HepG2 (cell line): ENCODE measurements at regions not wholly inside any gene's neighbourhood (a gene's known extent, or its start where the extent isn't known, plus 50 kb on each side); places are given as distances from the start of the nearest gene placed in this dataset.
A peak's percentile ranks its signal among the peaks of the same experiment; 100 is the strongest.

Experiments
- ATAD3A ChIP-seq: sonication (generic); formaldehyde crosslinking; IDR thresholded peaks from 2 replicates; pipeline ENCODE4 v1.4.0; 2020; ENCODE audit warnings: missing genetic modification reagents
- ATF2 ChIP-seq: sonication (generic); formaldehyde crosslinking; IDR thresholded peaks from 2 replicates; pipeline ENCODE4 v1.4.0; 2020; ENCODE audit warnings: missing genetic modification reagents
- CERS6 ChIP-seq: sonication (generic); formaldehyde crosslinking; IDR thresholded peaks from 2 replicates; pipeline ENCODE4 v1.5.0; 2020; ENCODE audit warnings: missing genetic modification reagents
- HNRNPL ChIP-seq: fragments of 200-400 bp; formaldehyde crosslinking; IDR thresholded peaks from 2 replicates; pipeline ENCODE4 v1.6.1; 2017; ENCODE audit warnings: mild to moderate bottlenecking, low read depth, low read length
- JUN ChIP-seq: sonication (generic); formaldehyde crosslinking; IDR thresholded peaks from 2 replicates; pipeline ENCODE4 v1.4.0; 2020; ENCODE audit warnings: mild to moderate bottlenecking, missing genetic modification reagents
- MLX ChIP-seq: IDR thresholded peaks from 2 replicates; pipeline ENCODE4 v1.6.1; 2016
- MTF2 ChIP-seq: sonication (generic); formaldehyde crosslinking; IDR thresholded peaks from 2 replicates; pipeline ENCODE4 v1.5.0; 2020; ENCODE audit warnings: missing genetic modification reagents, borderline replicate concordance
- POGZ ChIP-seq: sonication (generic); formaldehyde crosslinking; IDR thresholded peaks from 2 replicates; pipeline ENCODE4 v1.4.0; 2020; ENCODE audit warnings: mild to moderate bottlenecking, missing genetic modification reagents
- POLR2AphosphoS2 ChIP-seq: IDR thresholded peaks from 2 replicates; pipeline ENCODE4 v1.6.1; 2011; ENCODE audit warnings: low read depth, low read length, improper control_type of control experiment
- RFXANK ChIP-seq: IDR thresholded peaks from 2 replicates; pipeline ENCODE4 v1.6.1; 2016
- SKIL ChIP-seq: sonication (generic); formaldehyde crosslinking; IDR thresholded peaks from 2 replicates; pipeline ENCODE4 v1.8.0; 2022; ENCODE audit warnings: missing genetic modification reagents, mild to moderate bottlenecking, moderate library complexity, borderline replicate concordance
- SMAD3 ChIP-seq: sonication (generic); formaldehyde crosslinking; IDR thresholded peaks from 2 replicates; pipeline ENCODE4 v1.4.0; 2020; ENCODE audit warnings: missing genetic modification reagents
- SPEN ChIP-seq: sonication (generic); formaldehyde crosslinking; IDR thresholded peaks from 2 replicates; pipeline ENCODE4 v1.5.1; 2020; ENCODE audit warnings: low read depth, mild to moderate bottlenecking, missing genetic modification reagents
- ZBTB42 ChIP-seq: sonication (generic); formaldehyde crosslinking; IDR thresholded peaks from 2 replicates; pipeline ENCODE4 v1.5.0; 2020; ENCODE audit warnings: mild to moderate bottlenecking, missing genetic modification reagents
- ZBTB46 ChIP-seq: sonication (generic); formaldehyde crosslinking; IDR thresholded peaks from 2 replicates; pipeline ENCODE4 v1.4.0; 2020; ENCODE audit warnings: mild to moderate bottlenecking, missing genetic modification reagents, borderline replicate concordance
- ZNF18 ChIP-seq: sonication (generic); formaldehyde crosslinking; IDR thresholded peaks from 2 replicates; pipeline ENCODE4 v1.8.0; 2022; ENCODE audit warnings: mild to moderate bottlenecking, missing genetic modification reagents; ENCODE audit not compliant: insufficient replicate concordance
- ZNF292 ChIP-seq: sonication (generic); formaldehyde crosslinking; IDR thresholded peaks from 2 replicates; pipeline ENCODE4 v1.8.1; 2022; ENCODE audit warnings: mild to moderate bottlenecking, low read depth, missing genetic modification reagents, borderline replicate concordance
- ZNF460 ChIP-seq: sonication (generic); formaldehyde crosslinking; IDR thresholded peaks from 2 replicates; pipeline ENCODE4 v1.5.1; 2020; ENCODE audit warnings: missing genetic modification reagents, mild to moderate bottlenecking, borderline replicate concordance
- ZSCAN12 ChIP-seq: sonication (generic); formaldehyde crosslinking; IDR thresholded peaks from 2 replicates; pipeline ENCODE4 v1.9.0; 2021; ENCODE audit warnings: mild to moderate bottlenecking, missing genetic modification reagents
- ZSCAN30 ChIP-seq: sonication (generic); formaldehyde crosslinking; IDR thresholded peaks from 2 replicates; pipeline ENCODE4 v1.5.0; 2020; ENCODE audit warnings: mild to moderate bottlenecking, missing genetic modification reagents

- peak; percentile 83 for TF ChIP-seq ZNF292 (CRISPR knock-in tag)
- TF ChIP-seq ZSCAN12 (CRISPR knock-in tag) = 0 out of 2 replicates have a peak, but pooled peaks have one; percentile 21
- TF ChIP-seq POGZ (CRISPR knock-in tag) = peak; percentile 89
- TF ChIP-seq ATAD3A = no peak
- TF ChIP-seq SKIL = peak; percentile 64; the same call in 1 of the 2 replicates
- no peak for TF ChIP-seq POLR2AphosphoS2
- no peak for TF ChIP-seq HNRNPL
- TF ChIP-seq JUN = peak; percentile 35; the same call in 1 of the 2 replicates
- no peak for TF ChIP-seq ZSCAN30 (CRISPR knock-in tag)
- TF ChIP-seq SMAD3 (CRISPR knock-in tag) = no peak
- no peak for TF ChIP-seq ZBTB46 (CRISPR knock-in tag)
- TF ChIP-seq ZNF460 (CRISPR knock-in tag) = no peak
- TF ChIP-seq CERS6 (CRISPR knock-in tag) = no peak
- peak; percentile 27 for TF ChIP-seq ZNF18 (CRISPR knock-in tag)
- 0 out of 2 replicates have a peak, but pooled peaks have one; percentile 15 for TF ChIP-seq MLX (CRISPR knock-in tag)
- peak; percentile 92 for TF ChIP-seq SPEN
- TF ChIP-seq RFXANK = no peak
- TF ChIP-seq ATF2 (CRISPR knock-in tag) = peak; percentile 39; the same call in 1 of the 2 replicates
- TF ChIP-seq ZBTB42 (CRISPR knock-in tag) = no peak
- no peak for TF ChIP-seq MTF2 (CRISPR knock-in tag)
These were observed 102.5 kb downstream of the ARRDC3 start (continued) for GRCh38 chr5:91280362-91281269.
